ENCODE measurements at regions not wholly inside any gene's neighbourhood (a gene's known extent, or its start where the extent isn't known, plus 50 kb on each side); places are given as distances from the start of the nearest gene placed in this dataset.

- H3K27ac ChIP-seq (ENCODE audit: insufficient read length, low read depth, low read length) = no peak overlapping the region
- no peak for TF ChIP-seq CTCF (conservative IDR thresholded peaks at IDR 0.05)
- no peak overlapping the region for H2BK120ac ChIP-seq (ENCODE audit: low read depth, low read length, poor library complexity, severe bottlenecking)
- no peak overlapping the region for H3K14ac ChIP-seq (ENCODE audit: insufficient read depth, low read length)
- no peaks in the 10 kb centered on the region for H3K4me1 ChIP-seq (ENCODE audit: insufficient read depth, low read length)
- no peaks in the 10 kb centered on the region for H3K27me3 ChIP-seq (ENCODE audit: insufficient read depth, low read length)
- no peak overlapping the region for H3K4me2 ChIP-seq (ENCODE audit: insufficient read depth, insufficient read length, low read length)
- H3K27me3 Mint-ChIP-seq (ENCODE audit: low read depth) = peaks cover 37% of the 10 kb centered on the region
- H2AK5ac ChIP-seq (ENCODE audit: insufficient read length, low read length) = no peak overlapping the region
- no peak overlapping the region for H2AFZ ChIP-seq (ENCODE audit: low read length)
- no peak overlapping the region for H3K18ac ChIP-seq (ENCODE audit: insufficient read length, low read depth, low read length)
- no peaks in the 10 kb centered on the region; a peak in 1 of 5 replicates for H3K9me3 Mint-ChIP-seq
- no peaks in the 10 kb centered on the region for H3K23me2 ChIP-seq (ENCODE audit: insufficient read length, low read depth, low read length, poor library complexity, severe bottlenecking)
- peaks cover 14 to 25% of the 10 kb centered on the region in 2 experiments for H3K4me1 Mint-ChIP-seq
- WGBS (ENCODE audit: extremely low coverage, insufficient read length, low lambda C conversion rate) = no CpG with 5 or more reads among the region's 4 CpGs
- H2BK5ac ChIP-seq (ENCODE audit: insufficient read length, low read length) = no peak overlapping the region
- no peak overlapping the region for H3K56ac ChIP-seq (ENCODE audit: insufficient read length, low read depth, low read length)
- H3K9ac ChIP-seq (ENCODE audit: extremely low read depth, insufficient read length, low read length) = no peak overlapping the region
- H2BK15ac ChIP-seq (ENCODE audit: low read depth, low read length) = no peak overlapping the region
- H3K27ac Mint-ChIP-seq = no peak overlapping the region
- H3K79me2 ChIP-seq (ENCODE audit: insufficient read depth, low read length) = no peaks in the 10 kb centered on the region
- no peak overlapping the region for H3K23ac ChIP-seq (ENCODE audit: insufficient read length, low read depth, low read length)
- H4K5ac ChIP-seq (ENCODE audit: insufficient read length, low read depth, low read length) = no peak overlapping the region
- no peak overlapping the region for H4K91ac ChIP-seq (ENCODE audit: insufficient read length, low read depth, low read length)
- H2BK12ac ChIP-seq (ENCODE audit: insufficient read length, low read depth, low read length) = no peak overlapping the region
- no peak overlapping the region for H4K8ac ChIP-seq (replicated peaks; ENCODE audit: insufficient read length, low read depth, low read length)
- no peak overlapping the region for H3K4ac ChIP-seq (ENCODE audit: low read depth, low read length)
- no peaks in the 10 kb centered on the region for H4K20me1 ChIP-seq (ENCODE audit: control insufficient read depth, insufficient read depth, insufficient read length)
- H3K36me3 Mint-ChIP-seq (ENCODE audit: insufficient read depth in 1 of 3, low read depth in 3 of 3) = no peaks in the 10 kb centered on the region; a peak in 1 of 7 replicates
- no peak overlapping the region for H3T11ph ChIP-seq (ENCODE audit: low read length)
- H3K79me1 ChIP-seq (ENCODE audit: insufficient read depth, low read depth, low read length, poor library complexity, severe bottlenecking) = no peaks in the 10 kb centered on the region
- H2BK20ac ChIP-seq (ENCODE audit: low read depth, low read length, poor library complexity, severe bottlenecking) = no peak overlapping the region
- no peak for DNase-seq
- H3K9me3 ChIP-seq (ENCODE audit: control insufficient read depth, low read depth, low read length) = no peaks in the 10 kb centered on the region
- H3K4me3 Mint-ChIP-seq = no peak overlapping the region
Measured at GRCh38 chr15:66849746-66850077, 147.7 kb downstream of the SMAD6 start.

Data from H9 (cell line).